Neural progenitor cell (in vitro differentiated cells): ENCODE measurements at regions not wholly inside any gene's neighbourhood (a gene's known extent, or its start where the extent isn't known, plus 50 kb on each side); places are given as distances from the start of the nearest gene placed in this dataset.

Experiments
- EZH2 ChIP-seq: fragments of 200-600 bp; sonication (generic); IDR thresholded peaks from 2 replicates; pipeline ENCODE4 v1.6.1; 2017; ENCODE audit warnings: antibody characterized with exemption, mild to moderate bottlenecking, moderate library complexity
- EZH2phosphoT487 ChIP-seq: fragments of 200-600 bp; sonication (generic); IDR thresholded peaks from 2 replicates; pipeline ENCODE4 v1.6.1; 2017; ENCODE audit warnings: antibody characterized with exemption
- TF ChIP-seq, protein P1 (sequence below): fragments of 200-600 bp; sonication (generic); IDR thresholded peaks from 2 replicates; pipeline ENCODE4 v1.5.1; 2017; ENCODE audit warnings: antibody characterized with exemption, mild to moderate bottlenecking

GRCh38 chr4:18252052-18252451 lies 230.5 kb upstream of the LCORL start:
- TF ChIP-seq, protein P1, sequence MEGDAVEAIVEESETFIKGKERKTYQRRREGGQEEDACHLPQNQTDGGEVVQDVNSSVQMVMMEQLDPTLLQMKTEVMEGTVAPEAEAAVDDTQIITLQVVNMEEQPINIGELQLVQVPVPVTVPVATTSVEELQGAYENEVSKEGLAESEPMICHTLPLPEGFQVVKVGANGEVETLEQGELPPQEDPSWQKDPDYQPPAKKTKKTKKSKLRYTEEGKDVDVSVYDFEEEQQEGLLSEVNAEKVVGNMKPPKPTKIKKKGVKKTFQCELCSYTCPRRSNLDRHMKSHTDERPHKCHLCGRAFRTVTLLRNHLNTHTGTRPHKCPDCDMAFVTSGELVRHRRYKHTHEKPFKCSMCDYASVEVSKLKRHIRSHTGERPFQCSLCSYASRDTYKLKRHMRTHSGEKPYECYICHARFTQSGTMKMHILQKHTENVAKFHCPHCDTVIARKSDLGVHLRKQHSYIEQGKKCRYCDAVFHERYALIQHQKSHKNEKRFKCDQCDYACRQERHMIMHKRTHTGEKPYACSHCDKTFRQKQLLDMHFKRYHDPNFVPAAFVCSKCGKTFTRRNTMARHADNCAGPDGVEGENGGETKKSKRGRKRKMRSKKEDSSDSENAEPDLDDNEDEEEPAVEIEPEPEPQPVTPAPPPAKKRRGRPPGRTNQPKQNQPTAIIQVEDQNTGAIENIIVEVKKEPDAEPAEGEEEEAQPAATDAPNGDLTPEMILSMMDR, result no peak
- TF ChIP-seq EZH2, result no peak
- TF ChIP-seq EZH2phosphoT487, result no peak
